ENCODE measurements at regions not wholly inside any gene's neighbourhood (a gene's known extent, or its start where the extent isn't known, plus 50 kb on each side); places are given as distances from the start of the nearest gene placed in this dataset.

DNA sequence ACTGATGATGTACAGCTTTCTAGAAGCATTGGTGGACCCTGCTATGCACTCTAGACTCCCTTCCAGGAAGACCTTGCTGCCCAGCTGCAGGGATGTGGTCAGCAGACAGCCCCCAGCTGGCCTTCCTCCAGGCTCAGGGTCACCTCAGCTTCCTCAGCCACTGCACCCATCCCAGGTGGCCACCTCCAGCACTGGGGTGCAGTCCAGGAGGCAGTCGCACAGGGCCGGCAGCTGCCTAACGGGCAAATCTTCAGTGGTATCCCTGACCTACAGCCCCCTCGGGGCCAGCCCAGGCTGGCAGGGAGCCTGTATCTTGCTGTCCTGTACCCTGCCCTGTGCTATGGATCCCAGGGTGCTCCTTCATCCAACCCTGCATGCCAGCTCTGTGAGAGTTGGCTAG lies 81.8 kb downstream of the GADD45G start:
- H3K79me2 ChIP-seq (replicated peaks; ENCODE audit: insufficient read depth), result no peaks in the 10 kb centered on the region
- H3K4me1 Mint-ChIP-seq, result peaks cover 28% of the 10 kb centered on the region
- peaks cover 10% of the 10 kb centered on the region for H3K9me3 Mint-ChIP-seq
- H3K4me2 ChIP-seq, result peak overlapping the region; percentile 10; the same call in 1 of the 2 replicates
- H4K20me1 ChIP-seq (replicated peaks; ENCODE audit: insufficient read depth), result no peaks in the 10 kb centered on the region
- ATAC-seq (no peak), DNase-seq (ENCODE audit: low spot score) (no peak)
- no peaks in the 10 kb centered on the region for H3F3A ChIP-seq (replicated peaks; ENCODE audit: low read depth)
- H3K36me3 ChIP-seq (ENCODE audit: insufficient read depth), result no peaks in the 10 kb centered on the region
- H3K27ac Mint-ChIP-seq, result no peak overlapping the region; the same call in 1 of the 2 replicates
- H3K27me3 ChIP-seq (ENCODE audit: insufficient read depth), result no peaks in the 10 kb centered on the region
- H3K9me2 ChIP-seq (ENCODE audit: insufficient read depth), result no peaks in the 10 kb centered on the region
- no peak overlapping the region for H3K4me3 ChIP-seq
- H3K27me3 Mint-ChIP-seq (ENCODE audit: insufficient read depth, low read depth, poor library complexity), result peaks cover 24% of the 10 kb centered on the region
- H2AFZ ChIP-seq, result 0 out of 2 replicates have a peak overlapping the region, but pooled peaks have one; percentile 32
- H3K4me3 Mint-ChIP-seq, result no peak overlapping the region
- H3K27ac ChIP-seq (ENCODE audit: low read depth), result no peak overlapping the region
- peaks cover 4% of the 10 kb centered on the region for H3K4me1 ChIP-seq (ENCODE audit: insufficient read depth)
- TF ChIP-seq ZNF114 (CRISPR knock-in tag; IDR thresholded peaks at IDR 0.05) (no peak), REST (IDR thresholded peaks at IDR 0.05; ENCODE audit: unreplicated experiment) (no peak), ZNF331 (CRISPR knock-in tag; IDR thresholded peaks at IDR 0.05; ENCODE audit: low read depth) (no peak), CTCF (conservative IDR thresholded peaks at IDR 0.05; ENCODE audit: low read depth in 2 of 2) (no peak), STAT1 (IDR thresholded peaks at IDR 0.05; ENCODE audit: unreplicated experiment) (no peak), NANOG (IDR thresholded peaks at IDR 0.05; ENCODE audit: borderline replicate concordance) (no peak)
- peaks cover 7% of the 10 kb centered on the region for H3K36me3 Mint-ChIP-seq (ENCODE audit: low read depth)

DNA sequence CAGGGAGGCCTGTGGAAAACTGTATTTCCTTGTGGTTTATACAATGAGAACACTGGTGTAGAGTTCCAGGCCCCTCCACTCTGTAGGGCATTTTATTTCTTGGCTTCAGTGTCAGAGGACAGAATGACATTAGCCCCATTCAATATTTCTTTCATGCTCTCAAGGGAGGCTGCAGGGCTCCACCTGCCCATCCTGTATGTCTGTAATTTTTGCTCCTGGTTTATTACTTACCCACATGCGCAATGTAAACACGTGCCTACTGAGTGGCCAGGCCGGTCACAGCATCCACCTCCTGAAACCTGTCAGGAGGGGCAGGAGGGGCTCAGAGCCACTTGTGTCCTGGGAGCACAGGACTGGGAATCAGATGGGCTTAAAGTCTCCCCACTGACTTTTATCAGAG lies 82.4 kb downstream of the GADD45G start:
- DNase-seq (ENCODE audit: low spot score) (no peak), ATAC-seq (no peak)
- Histone ChIP-seq H4K20me1 (replicated peaks; ENCODE audit: insufficient read depth) (no peaks in the 10 kb centered on the region), H3K4me1 (ENCODE audit: insufficient read depth) (peaks cover 9% of the 10 kb centered on the region), H3K4me2 (no peak overlapping the region), H3K79me2 (replicated peaks; ENCODE audit: insufficient read depth) (no peaks in the 10 kb centered on the region), H3K36me3 (ENCODE audit: insufficient read depth) (no peaks in the 10 kb centered on the region), H3F3A (replicated peaks; ENCODE audit: low read depth) (no peaks in the 10 kb centered on the region), H3K27ac (ENCODE audit: low read depth) (no peak overlapping the region), H3K27me3 (ENCODE audit: insufficient read depth) (no peaks in the 10 kb centered on the region), H3K4me3 (no peak overlapping the region), H3K9me2 (ENCODE audit: insufficient read depth) (no peaks in the 10 kb centered on the region), H2AFZ (0 out of 2 replicates have a peak overlapping the region, but pooled peaks have one; percentile 14)
- H3K36me3 Mint-ChIP-seq (ENCODE audit: low read depth), result peaks cover 2% of the 10 kb centered on the region; the same call in 1 of the 3 replicates
- H3K27ac Mint-ChIP-seq, result no peak overlapping the region
- peaks cover 31% of the 10 kb centered on the region for H3K4me1 Mint-ChIP-seq
- H3K4me3 Mint-ChIP-seq, result no peak overlapping the region
- peaks cover 4% of the 10 kb centered on the region for H3K9me3 Mint-ChIP-seq
- H3K27me3 Mint-ChIP-seq (ENCODE audit: insufficient read depth, low read depth, poor library complexity), result peaks cover 24% of the 10 kb centered on the region
- TF ChIP-seq STAT1 (IDR thresholded peaks at IDR 0.05; ENCODE audit: unreplicated experiment), result no peak
- TF ChIP-seq, protein P1, sequence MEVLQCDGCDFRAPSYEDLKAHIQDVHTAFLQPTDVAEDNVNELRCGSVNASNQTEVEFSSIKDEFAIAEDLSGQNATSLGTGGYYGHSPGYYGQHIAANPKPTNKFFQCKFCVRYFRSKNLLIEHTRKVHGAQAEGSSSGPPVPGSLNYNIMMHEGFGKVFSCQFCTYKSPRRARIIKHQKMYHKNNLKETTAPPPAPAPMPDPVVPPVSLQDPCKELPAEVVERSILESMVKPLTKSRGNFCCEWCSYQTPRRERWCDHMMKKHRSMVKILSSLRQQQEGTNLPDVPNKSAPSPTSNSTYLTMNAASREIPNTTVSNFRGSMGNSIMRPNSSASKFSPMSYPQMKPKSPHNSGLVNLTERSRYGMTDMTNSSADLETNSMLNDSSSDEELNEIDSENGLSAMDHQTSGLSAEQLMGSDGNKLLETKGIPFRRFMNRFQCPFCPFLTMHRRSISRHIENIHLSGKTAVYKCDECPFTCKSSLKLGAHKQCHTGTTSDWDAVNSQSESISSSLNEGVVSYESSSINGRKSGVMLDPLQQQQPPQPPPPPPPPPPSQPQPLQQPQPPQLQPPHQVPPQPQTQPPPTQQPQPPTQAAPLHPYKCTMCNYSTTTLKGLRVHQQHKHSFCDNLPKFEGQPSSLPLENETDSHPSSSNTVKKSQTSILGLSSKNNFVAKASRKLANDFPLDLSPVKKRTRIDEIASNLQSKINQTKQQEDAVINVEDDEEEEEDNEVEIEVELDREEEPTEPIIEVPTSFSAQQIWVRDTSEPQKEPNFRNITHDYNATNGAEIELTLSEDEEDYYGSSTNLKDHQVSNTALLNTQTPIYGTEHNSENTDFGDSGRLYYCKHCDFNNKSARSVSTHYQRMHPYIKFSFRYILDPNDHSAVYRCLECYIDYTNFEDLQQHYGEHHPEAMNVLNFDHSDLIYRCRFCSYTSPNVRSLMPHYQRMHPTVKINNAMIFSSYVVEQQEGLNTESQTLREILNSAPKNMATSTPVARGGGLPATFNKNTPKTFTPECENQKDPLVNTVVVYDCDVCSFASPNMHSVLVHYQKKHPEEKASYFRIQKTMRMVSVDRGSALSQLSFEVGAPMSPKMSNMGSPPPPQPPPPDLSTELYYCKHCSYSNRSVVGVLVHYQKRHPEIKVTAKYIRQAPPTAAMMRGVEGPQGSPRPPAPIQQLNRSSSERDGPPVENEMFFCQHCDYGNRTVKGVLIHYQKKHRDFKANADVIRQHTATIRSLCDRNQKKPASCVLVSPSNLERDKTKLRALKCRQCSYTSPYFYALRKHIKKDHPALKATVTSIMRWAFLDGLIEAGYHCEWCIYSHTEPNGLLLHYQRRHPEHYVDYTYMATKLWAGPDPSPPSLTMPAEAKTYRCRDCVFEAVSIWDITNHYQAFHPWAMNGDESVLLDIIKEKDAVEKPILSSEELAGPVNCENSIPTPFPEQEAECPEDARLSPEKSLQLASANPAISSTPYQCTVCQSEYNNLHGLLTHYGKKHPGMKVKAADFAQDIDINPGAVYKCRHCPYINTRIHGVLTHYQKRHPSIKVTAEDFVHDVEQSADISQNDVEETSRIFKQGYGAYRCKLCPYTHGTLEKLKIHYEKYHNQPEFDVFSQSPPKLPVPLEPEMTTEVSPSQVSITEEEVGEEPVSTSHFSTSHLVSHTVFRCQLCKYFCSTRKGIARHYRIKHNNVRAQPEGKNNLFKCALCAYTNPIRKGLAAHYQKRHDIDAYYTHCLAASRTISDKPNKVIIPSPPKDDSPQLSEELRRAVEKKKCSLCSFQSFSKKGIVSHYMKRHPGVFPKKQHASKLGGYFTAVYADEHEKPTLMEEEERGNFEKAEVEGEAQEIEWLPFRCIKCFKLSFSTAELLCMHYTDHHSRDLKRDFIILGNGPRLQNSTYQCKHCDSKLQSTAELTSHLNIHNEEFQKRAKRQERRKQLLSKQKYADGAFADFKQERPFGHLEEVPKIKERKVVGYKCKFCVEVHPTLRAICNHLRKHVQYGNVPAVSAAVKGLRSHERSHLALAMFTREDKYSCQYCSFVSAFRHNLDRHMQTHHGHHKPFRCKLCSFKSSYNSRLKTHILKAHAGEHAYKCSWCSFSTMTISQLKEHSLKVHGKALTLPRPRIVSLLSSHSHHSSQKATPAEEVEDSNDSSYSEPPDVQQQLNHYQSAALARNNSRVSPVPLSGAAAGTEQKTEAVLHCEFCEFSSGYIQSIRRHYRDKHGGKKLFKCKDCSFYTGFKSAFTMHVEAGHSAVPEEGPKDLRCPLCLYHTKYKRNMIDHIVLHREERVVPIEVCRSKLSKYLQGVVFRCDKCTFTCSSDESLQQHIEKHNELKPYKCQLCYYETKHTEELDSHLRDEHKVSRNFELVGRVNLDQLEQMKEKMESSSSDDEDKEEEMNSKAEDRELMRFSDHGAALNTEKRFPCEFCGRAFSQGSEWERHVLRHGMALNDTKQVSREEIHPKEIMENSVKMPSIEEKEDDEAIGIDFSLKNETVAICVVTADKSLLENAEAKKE (CRISPR knock-in tag; IDR thresholded peaks at IDR 0.05), result no peak
- no peak for TF ChIP-seq CTCF (conservative IDR thresholded peaks at IDR 0.05; ENCODE audit: low read depth in 2 of 2)
- TF ChIP-seq ZNF331 (CRISPR knock-in tag; IDR thresholded peaks at IDR 0.05; ENCODE audit: low read depth), result no peak

Data from GM23338 (cell line).